ENCODE measurements at regions not wholly inside any gene's neighbourhood (a gene's known extent, or its start where the extent isn't known, plus 50 kb on each side); places are given as distances from the start of the nearest gene placed in this dataset.

- WGBS, 2 donors, result 82 to 83% methylated on average over 3 of the region's 3 CpGs
- Histone ChIP-seq H3K27ac (no peak overlapping the region), H3K36me3 (no peaks in the 10 kb centered on the region), H3K4me1 (no peaks in the 10 kb centered on the region), H3K9me3 (peaks cover 0 to 8% (median 4%) of the 10 kb centered on the region in 4 donors), H3K4me3 (no peak overlapping the region), H3K27me3 (no peaks in the 10 kb centered on the region)
- TF ChIP-seq POLR2AphosphoS5 (IDR thresholded peaks at IDR 0.05) (no peak), EP300 (IDR thresholded peaks at IDR 0.05) (no peak), POLR2A (IDR thresholded peaks at IDR 0.05) (no peak)
- TF ChIP-seq, protein P1, sequence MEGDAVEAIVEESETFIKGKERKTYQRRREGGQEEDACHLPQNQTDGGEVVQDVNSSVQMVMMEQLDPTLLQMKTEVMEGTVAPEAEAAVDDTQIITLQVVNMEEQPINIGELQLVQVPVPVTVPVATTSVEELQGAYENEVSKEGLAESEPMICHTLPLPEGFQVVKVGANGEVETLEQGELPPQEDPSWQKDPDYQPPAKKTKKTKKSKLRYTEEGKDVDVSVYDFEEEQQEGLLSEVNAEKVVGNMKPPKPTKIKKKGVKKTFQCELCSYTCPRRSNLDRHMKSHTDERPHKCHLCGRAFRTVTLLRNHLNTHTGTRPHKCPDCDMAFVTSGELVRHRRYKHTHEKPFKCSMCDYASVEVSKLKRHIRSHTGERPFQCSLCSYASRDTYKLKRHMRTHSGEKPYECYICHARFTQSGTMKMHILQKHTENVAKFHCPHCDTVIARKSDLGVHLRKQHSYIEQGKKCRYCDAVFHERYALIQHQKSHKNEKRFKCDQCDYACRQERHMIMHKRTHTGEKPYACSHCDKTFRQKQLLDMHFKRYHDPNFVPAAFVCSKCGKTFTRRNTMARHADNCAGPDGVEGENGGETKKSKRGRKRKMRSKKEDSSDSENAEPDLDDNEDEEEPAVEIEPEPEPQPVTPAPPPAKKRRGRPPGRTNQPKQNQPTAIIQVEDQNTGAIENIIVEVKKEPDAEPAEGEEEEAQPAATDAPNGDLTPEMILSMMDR (IDR thresholded peaks at IDR 0.05), result no peak
- no peak for DNase-seq
- intact Hi-C loops (cut with DNase I), result no loop called here
Observed at GRCh38 chr10:9709849-9710248, 1307.8 kb upstream of the CELF2 start.

DNA sequence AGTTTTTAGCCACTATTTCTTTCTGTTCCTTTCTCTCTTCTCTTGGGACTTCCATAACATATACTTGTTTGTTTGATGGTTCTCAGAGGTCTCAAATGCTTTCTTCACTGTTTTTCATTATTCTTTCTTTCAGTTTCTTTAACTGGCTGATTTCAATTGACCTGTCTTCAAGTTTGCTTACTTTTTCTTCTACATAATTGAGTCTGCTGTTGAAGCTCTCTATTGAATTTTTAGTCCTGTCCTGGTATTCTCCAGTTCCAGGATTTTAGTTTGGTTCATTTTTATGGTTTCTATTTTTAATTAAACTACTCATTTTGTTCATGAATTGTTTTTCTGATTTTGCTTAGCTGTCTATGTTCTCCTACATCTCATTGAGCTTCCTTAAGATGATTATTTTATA, 1305.3 kb upstream of the CELF2 start:
- TF ChIP-seq, protein P1 (IDR thresholded peaks at IDR 0.05), result no peak
- TF ChIP-seq POLR2A (IDR thresholded peaks at IDR 0.05) (no peak), EP300 (IDR thresholded peaks at IDR 0.05) (no peak), POLR2AphosphoS5 (IDR thresholded peaks at IDR 0.05) (no peak)
- Histone ChIP-seq H3K36me3 (no peaks in the 10 kb centered on the region), H3K4me1 (no peaks in the 10 kb centered on the region), H3K27ac (no peak overlapping the region), H3K27me3 (no peaks in the 10 kb centered on the region), H3K9me3 (peaks cover 0 to 8% (median 4%) of the 10 kb centered on the region in 4 donors), H3K4me3 (no peak overlapping the region)
- intact Hi-C loops (cut with DNase I), result no loop called here
- DNase-seq, result no peak

DNA sequence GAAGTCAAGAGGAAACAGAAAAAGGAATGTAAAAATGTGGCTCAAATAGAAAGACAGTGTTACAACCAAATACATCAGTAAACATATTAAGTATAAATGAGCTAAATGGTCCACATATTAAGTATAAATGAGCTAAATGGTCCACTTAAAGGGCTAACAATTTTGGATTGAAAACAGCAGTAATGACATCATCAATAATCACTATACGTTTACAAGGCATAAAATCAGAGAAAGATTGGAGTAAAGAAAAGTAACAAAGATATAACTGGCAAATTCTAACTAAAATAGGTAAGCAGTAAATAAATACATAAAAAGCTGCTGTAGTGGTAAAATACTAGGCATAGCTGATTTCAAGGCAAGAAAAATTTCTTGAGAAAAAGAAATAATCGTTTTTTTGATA, 1298.4 kb upstream of the CELF2 start:
- TF ChIP-seq EP300 (IDR thresholded peaks at IDR 0.05), result no peak
- no peak for TF ChIP-seq POLR2AphosphoS5 (IDR thresholded peaks at IDR 0.05)
- TF ChIP-seq, protein P1 (IDR thresholded peaks at IDR 0.05), result no peak
- TF ChIP-seq POLR2A (IDR thresholded peaks at IDR 0.05), result no peak
- H3K36me3 ChIP-seq, result no peaks in the 10 kb centered on the region
- H3K4me1 ChIP-seq, result no peaks in the 10 kb centered on the region
- 64 to 71% methylated on average over 2 of the region's 2 CpGs for WGBS, 2 donors
- no peaks in the 10 kb centered on the region for H3K27me3 ChIP-seq
- H3K27ac ChIP-seq, result no peak overlapping the region
- peaks cover 0 to 4% (median 0%) of the 10 kb centered on the region in 4 donors for H3K9me3 ChIP-seq
- intact Hi-C loops (cut with DNase I), result no loop called here
- H3K4me3 ChIP-seq, result no peak overlapping the region
- no peak for DNase-seq

GRCh38 chr10:9733766-9734165, 1283.9 kb upstream of the CELF2 start:
- intact Hi-C loops (cut with DNase I), result no loop called here
- DNase-seq, result no peak
- Histone ChIP-seq H3K4me3 (no peak overlapping the region), H3K4me1 (no peaks in the 10 kb centered on the region), H3K36me3 (no peaks in the 10 kb centered on the region), H3K27ac (no peak overlapping the region), H3K27me3 (no peaks in the 10 kb centered on the region), H3K9me3 (peaks cover 0 to 1% (median 0%) of the 10 kb centered on the region in 4 donors)
- TF ChIP-seq POLR2A (IDR thresholded peaks at IDR 0.05) (no peak), POLR2AphosphoS5 (IDR thresholded peaks at IDR 0.05) (no peak), EP300 (IDR thresholded peaks at IDR 0.05) (no peak)
- TF ChIP-seq, protein P1 (IDR thresholded peaks at IDR 0.05), result no peak
- WGBS, 2 donors, result 24 to 57% methylated on average over 1 of the region's 1 CpG

DNA sequence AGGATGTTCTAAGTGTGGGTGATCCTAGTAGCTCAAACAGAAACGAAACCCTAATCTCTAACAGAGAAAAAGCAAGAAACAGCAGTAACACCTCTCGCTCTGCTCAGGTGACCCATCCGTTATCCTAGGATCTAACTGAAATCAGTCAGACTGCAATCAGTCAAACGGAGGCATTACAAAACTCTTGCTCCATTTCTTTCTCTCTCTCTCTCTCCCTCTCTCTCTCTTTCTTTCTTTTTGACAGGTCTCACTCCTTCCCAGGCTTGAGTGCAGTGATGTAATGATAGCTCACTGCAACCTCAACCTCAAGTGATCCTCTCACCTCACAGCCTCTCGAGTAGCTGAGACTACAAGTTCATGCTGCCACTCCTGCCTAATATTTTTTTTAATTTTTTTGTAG, 1283.5 kb upstream of the CELF2 start:
- intact Hi-C loops (cut with DNase I), result no loop called here
- Histone ChIP-seq H3K4me1 (no peaks in the 10 kb centered on the region), H3K27me3 (no peaks in the 10 kb centered on the region), H3K27ac (no peak overlapping the region), H3K4me3 (no peak overlapping the region), H3K36me3 (no peaks in the 10 kb centered on the region), H3K9me3 (no peaks in the 10 kb centered on the region)
- 41 to 73% methylated on average over 5 of the region's 5 CpGs for WGBS, 2 donors
- no peak for DNase-seq
- TF ChIP-seq, protein P1 (IDR thresholded peaks at IDR 0.05), result no peak
- TF ChIP-seq POLR2A (IDR thresholded peaks at IDR 0.05), result no peak
- no peak for TF ChIP-seq POLR2AphosphoS5 (IDR thresholded peaks at IDR 0.05)
- TF ChIP-seq EP300 (IDR thresholded peaks at IDR 0.05), result no peak
